ENCODE measurements at regions not wholly inside any gene's neighbourhood (a gene's known extent, or its start where the extent isn't known, plus 50 kb on each side); places are given as distances from the start of the nearest gene placed in this dataset.
"Not testable (repeated sequence)": the region's sequence is repeated elsewhere in the genome, so short reads cannot be mapped to it uniquely, and the experiment has no call there.

- no peak for DNase-seq
These were observed 57.7 kb downstream of the SOX3 start for GRCh38 chrX:140447150-140447549.

- no peak for DNase-seq
These were observed 64.0 kb downstream of the SOX3 start for GRCh38 chrX:140440876-140441275.

GRCh38 chrX:140439476-140439875 lies 65.4 kb downstream of the SOX3 start:
- no peak for DNase-seq

- DNase-seq, result no peak
These were observed 70.5 kb downstream of the SOX3 start for GRCh38 chrX:140434347-140434746.

GRCh38 chrX:140433582-140433981 lies 71.3 kb downstream of the SOX3 start:
- DNase-seq, result no peak

GRCh38 chrX:140432346-140433175 lies 72.3 kb downstream of the SOX3 start:
- DNase-seq, result no peak

- DNase-seq, result no peak
These were observed 73.3 kb downstream of the SOX3 start for GRCh38 chrX:140431521-140431920.

- DNase-seq, result no peak
These were observed 79.0 kb downstream of the SOX3 start for GRCh38 chrX:140425712-140426395.

- DNase-seq, result no peak
These were observed 82.4 kb downstream of the SOX3 start for GRCh38 chrX:140422501-140422900.

GRCh38 chrX:140402131-140402530 lies 102.7 kb downstream of the SOX3 start:
- DNase-seq, result not testable (repeated sequence)

- DNase-seq, result not testable (repeated sequence)
These were observed 108.5 kb downstream of the SOX3 start for GRCh38 chrX:140396326-140396725.

GRCh38 chrX:140393507-140393906 lies 111.4 kb downstream of the SOX3 start:
- DNase-seq, result no peak

GRCh38 chrX:140391313-140391712 lies 113.6 kb downstream of the SOX3 start:
- no peak for DNase-seq

- DNase-seq, result no peak
These were observed 115.5 kb downstream of the SOX3 start for GRCh38 chrX:140389331-140389730.

GRCh38 chrX:140362861-140363260 lies 142.0 kb downstream of the SOX3 start:
- DNase-seq, result no peak

GRCh38 chrX:140360924-140361323 lies 143.9 kb downstream of the SOX3 start:
- DNase-seq, result no peak

- DNase-seq, result no peak
These were observed 144.6 kb downstream of the SOX3 start for GRCh38 chrX:140360284-140360683.

- no peak for DNase-seq
These were observed 148.9 kb downstream of the SOX3 start for GRCh38 chrX:140355922-140356321.

GRCh38 chrX:140355429-140355828 lies 149.4 kb downstream of the SOX3 start:
- no peak for DNase-seq

- DNase-seq, result no peak
These were observed 150.3 kb downstream of the SOX3 start for GRCh38 chrX:140354431-140355120.

GRCh38 chrX:140346729-140347128 lies 158.1 kb downstream of the SOX3 start:
- DNase-seq, result no peak

GRCh38 chrX:140343226-140343868 lies 161.5 kb downstream of the SOX3 start:
- no peak for DNase-seq

GRCh38 chrX:140342410-140342809 lies 162.5 kb downstream of the SOX3 start:
- DNase-seq, result no peak
